GM23338 (cell line): ENCODE measurements at regions not wholly inside any gene's neighbourhood (a gene's known extent, or its start where the extent isn't known, plus 50 kb on each side); places are given as distances from the start of the nearest gene placed in this dataset.

Experiments used
- CREB1 ChIP-seq: fragments of 250-450 bp; sonication (Bioruptor Pico); IDR thresholded peaks from 2 replicates; pipeline ENCODE4 v1.5.0; 2020; ENCODE audit warnings: low read depth, mild to moderate bottlenecking, moderate library complexity
- EZH2 ChIP-seq: fragments of 200-600 bp; sonication (generic); IDR thresholded peaks from one replicate; pipeline ENCODE4 v1.8.0; 2017; ENCODE audit warnings: antibody characterized with exemption, mild to moderate bottlenecking, low read depth; ENCODE audit not compliant: unreplicated experiment
- EZH2phosphoT487 ChIP-seq: fragments of 200-600 bp; sonication (generic); IDR thresholded peaks from one replicate; pipeline ENCODE4 v1.8.1; 2018; ENCODE audit warnings: antibody characterized with exemption; ENCODE audit not compliant: unreplicated experiment
- POLR2AphosphoS5 ChIP-seq: IDR thresholded peaks from 2 replicates; pipeline ENCODE4 v1.6.1; 2016; ENCODE audit warnings: antibody characterized with exemption, low read depth
- STAT1 ChIP-seq: IDR thresholded peaks from one replicate; pipeline ENCODE4 v1.6.1; 2016; ENCODE audit warnings: antibody characterized with exemption; ENCODE audit not compliant: unreplicated experiment
- TF ChIP-seq, protein P1 (sequence below), 2 experiments: fragments of 200-600 bp in 1 of 2; sonication (generic) in 1 of 2; conservative IDR thresholded peaks; 2 replicates each; pipeline versions ENCODE4 v1.5.1 to v1.6.1; 2016 to 2017; ENCODE audit warnings: antibody characterized with exemption in 2 of 2, low read depth in 2 of 2, mild to moderate bottlenecking in 2 of 2, moderate library complexity in 1 of 2

DNA sequence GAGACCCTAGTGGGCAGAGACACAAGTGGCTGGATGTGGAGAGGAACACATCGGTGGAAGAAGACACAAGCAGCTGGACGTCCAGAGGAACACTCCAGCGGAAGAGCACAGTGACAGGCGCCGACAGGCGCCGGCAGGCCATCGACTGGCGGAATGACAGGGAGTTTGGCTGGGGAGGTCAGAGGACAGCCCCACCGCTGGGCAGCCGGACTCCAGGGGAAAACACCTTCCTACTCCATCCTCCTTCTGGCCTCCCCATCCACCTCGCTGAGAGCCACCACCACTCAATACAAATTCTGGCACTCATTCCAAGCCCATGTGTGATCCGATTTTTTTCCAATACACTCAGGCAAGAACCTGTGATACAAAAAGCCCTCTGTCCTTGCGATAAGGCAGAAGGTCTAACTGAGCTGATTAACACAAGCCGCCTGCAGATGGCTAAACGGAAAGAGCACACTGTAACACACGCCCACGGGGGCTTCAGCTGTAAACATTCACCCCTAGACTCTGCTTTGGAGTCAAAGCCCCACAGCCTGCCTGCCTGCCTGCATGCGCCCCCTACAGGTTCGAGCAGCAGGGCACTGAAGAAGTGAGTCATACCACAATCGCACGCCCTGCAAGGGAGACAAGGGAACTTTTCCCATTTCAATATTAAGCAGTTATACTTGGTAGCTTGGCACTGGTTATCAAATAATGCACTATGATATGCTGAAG is 50.2 kb upstream of the LRP1B start:
- TF ChIP-seq, protein P1, sequence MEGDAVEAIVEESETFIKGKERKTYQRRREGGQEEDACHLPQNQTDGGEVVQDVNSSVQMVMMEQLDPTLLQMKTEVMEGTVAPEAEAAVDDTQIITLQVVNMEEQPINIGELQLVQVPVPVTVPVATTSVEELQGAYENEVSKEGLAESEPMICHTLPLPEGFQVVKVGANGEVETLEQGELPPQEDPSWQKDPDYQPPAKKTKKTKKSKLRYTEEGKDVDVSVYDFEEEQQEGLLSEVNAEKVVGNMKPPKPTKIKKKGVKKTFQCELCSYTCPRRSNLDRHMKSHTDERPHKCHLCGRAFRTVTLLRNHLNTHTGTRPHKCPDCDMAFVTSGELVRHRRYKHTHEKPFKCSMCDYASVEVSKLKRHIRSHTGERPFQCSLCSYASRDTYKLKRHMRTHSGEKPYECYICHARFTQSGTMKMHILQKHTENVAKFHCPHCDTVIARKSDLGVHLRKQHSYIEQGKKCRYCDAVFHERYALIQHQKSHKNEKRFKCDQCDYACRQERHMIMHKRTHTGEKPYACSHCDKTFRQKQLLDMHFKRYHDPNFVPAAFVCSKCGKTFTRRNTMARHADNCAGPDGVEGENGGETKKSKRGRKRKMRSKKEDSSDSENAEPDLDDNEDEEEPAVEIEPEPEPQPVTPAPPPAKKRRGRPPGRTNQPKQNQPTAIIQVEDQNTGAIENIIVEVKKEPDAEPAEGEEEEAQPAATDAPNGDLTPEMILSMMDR (conservative IDR thresholded peaks at IDR 0.05; ENCODE audit: low read depth in 2 of 2) = peak; percentile 91 to 95
- no peak for TF ChIP-seq EZH2
- no peak for TF ChIP-seq EZH2phosphoT487
- no peak for TF ChIP-seq CREB1
- no peak for TF ChIP-seq POLR2AphosphoS5
- no peak for TF ChIP-seq STAT1
